K562 (cell line): ENCODE measurements at regions not wholly inside any gene's neighbourhood (a gene's known extent, or its start where the extent isn't known, plus 50 kb on each side); places are given as distances from the start of the nearest gene placed in this dataset.

Experiments
- ATF7 ChIP-seq: fragments of 450-650 bp; IDR thresholded peaks from 2 replicates; pipeline ENCODE4 v1.7.1; 2014; ENCODE audit warnings: mild to moderate bottlenecking, moderate library complexity
- BRD4 ChIP-seq: fragments of 200-600 bp; sonication (generic); IDR thresholded peaks from 2 replicates; pipeline ENCODE4 v1.6.1; 2017; ENCODE audit warnings: inconsistent platforms
- E2F3 ChIP-seq: fragments of 250-450 bp; sonication (Bioruptor Pico); IDR thresholded peaks from 2 replicates; pipeline ENCODE4 v1.4.0; 2020; ENCODE audit warnings: mild to moderate bottlenecking
- ESRRB ChIP-seq: fragments of 250-450 bp; sonication (Bioruptor Pico); IDR thresholded peaks from 2 replicates; pipeline ENCODE4 v1.5.0; 2020; ENCODE audit warnings: mild to moderate bottlenecking, moderate library complexity, borderline replicate concordance
- FOXK2 ChIP-seq, 2 experiments: fragments of 450-650 bp; IDR thresholded peaks in 1 of 2; conservative IDR thresholded peaks in 1 of 2; 2 replicates each; pipeline ENCODE4 v1.6.1; 2016; ENCODE audit warnings: low read depth in 2 of 2, mild to moderate bottlenecking in 1 of 2
- GABPB2 ChIP-seq: fragments of 250-450 bp; sonication (Bioruptor Pico); conservative IDR thresholded peaks from 2 replicates; pipeline ENCODE4 v1.5.1; 2021; ENCODE audit warnings: mild to moderate bottlenecking
- ID3 ChIP-seq, 2 experiments: fragments of 250-450 bp in 1 of 2; fragments of 450-650 bp in 1 of 2; sonication (Bioruptor Pico) in 1 of 2; IDR thresholded peaks; 2 replicates each; pipeline versions ENCODE4 v1.6.1 to v1.8.0; 2016 to 2021; ENCODE audit warnings: mild to moderate bottlenecking in 2 of 2, moderate library complexity in 2 of 2, missing compliant biosample characterization in 1 of 2, missing genetic modification characterization in 1 of 2
- ILK ChIP-seq: fragments of 450-650 bp; IDR thresholded peaks from 2 replicates; pipeline ENCODE4 v1.6.1; 2016; ENCODE audit warnings: missing genetic modification characterization, low read depth, mild to moderate bottlenecking, missing compliant biosample characterization, moderate library complexity, borderline replicate concordance
- L3MBTL2 ChIP-seq: fragments of 450-650 bp; IDR thresholded peaks from 2 replicates; pipeline ENCODE4 v1.6.1; 2016; ENCODE audit warnings: mild to moderate bottlenecking, moderate library complexity
- LARP7 ChIP-seq: fragments of 450-650 bp; IDR thresholded peaks from 2 replicates; pipeline ENCODE4 v1.6.1; 2016
- MCM7 ChIP-seq, 2 experiments: fragments of 450-650 bp; IDR thresholded peaks; 2 replicates each; pipeline ENCODE4 v1.6.1; 2016 to 2018
- MITF ChIP-seq: IDR thresholded peaks from 2 replicates; pipeline ENCODE4 v1.6.1; 2014; ENCODE audit warnings: antibody characterized with exemption
- NFIC ChIP-seq: fragments of 450-650 bp; IDR thresholded peaks from 2 replicates; pipeline ENCODE4 v1.6.1; 2017; ENCODE audit warnings: mild to moderate bottlenecking, inconsistent platforms
- NONO ChIP-seq, 2 experiments: fragments of 200-400 bp in 1 of 2; fragments of 450-650 bp in 1 of 2; formaldehyde crosslinking in 1 of 2; IDR thresholded peaks; 2 replicates each; pipeline ENCODE4 v1.6.1; 2017; ENCODE audit warnings: low read depth in 2 of 2, mild to moderate bottlenecking in 2 of 2, moderate library complexity in 2 of 2, low read length in 1 of 2
- PCBP2 ChIP-seq: fragments of 200-400 bp; formaldehyde crosslinking; IDR thresholded peaks from 2 replicates; pipeline ENCODE4 v1.6.1; 2018; ENCODE audit warnings: low read length, low read depth, mild to moderate bottlenecking, moderate library complexity; ENCODE audit not compliant: poor library complexity, severe bottlenecking
- POLR2AphosphoS5 ChIP-seq: IDR thresholded peaks from 2 replicates; pipeline ENCODE4 v1.6.1; 2011; ENCODE audit warnings: mild to moderate bottlenecking, low read depth, low read length, moderate library complexity; ENCODE audit not compliant: control insufficient read depth, insufficient read depth
- RAD21 ChIP-seq, 2 experiments: fragments of 250-450 bp in 1 of 2; fragments of 450-650 bp in 1 of 2; sonication (Bioruptor Pico) in 1 of 2; formaldehyde crosslinking in 1 of 2; IDR thresholded peaks in 1 of 2; conservative IDR thresholded peaks in 1 of 2; 2 replicates each; pipeline versions ENCODE4 v1.4.0 to v1.8.0; 2020 to 2022; ENCODE audit warnings: mild to moderate bottlenecking in 2 of 2, moderate library complexity in 1 of 2
- THAP12 ChIP-seq: fragments of 250-450 bp; sonication (Bioruptor Pico); IDR thresholded peaks from 2 replicates; pipeline ENCODE4 v1.9.0; 2021; ENCODE audit warnings: mild to moderate bottlenecking, inconsistent platforms
- THRAP3 ChIP-seq: fragments of 450-650 bp; IDR thresholded peaks from 2 replicates; pipeline ENCODE4 v1.6.1; 2016; ENCODE audit warnings: mild to moderate bottlenecking, inconsistent platforms, borderline replicate concordance
- ZNF175 ChIP-seq: fragments of 200-800 bp; sonication (Bioruptor generic); IDR thresholded peaks from 2 replicates; pipeline ENCODE4 v1.6.1; 2016; ENCODE audit warnings: low read depth, mild to moderate bottlenecking, missing genetic modification characterization, missing compliant biosample characterization
- ZNF280B ChIP-seq: fragments of 250-450 bp; sonication (Bioruptor Pico); IDR thresholded peaks from 2 replicates; pipeline ENCODE4 v1.5.1; 2021; ENCODE audit warnings: mild to moderate bottlenecking
- ZNF436 ChIP-seq: fragments of 250-450, 450-650 bp; sonication (Bioruptor Pico); formaldehyde crosslinking; IDR thresholded peaks from 2 replicates; pipeline ENCODE4 v1.7.0; 2020; ENCODE audit warnings: mild to moderate bottlenecking

- TF ChIP-seq ID3 (CRISPR knock-in tag; IDR thresholded peaks at IDR 0.05) = peak; percentile 40; the same call in 1 of the 2 replicates
- TF ChIP-seq ID3 (tag; IDR thresholded peaks at IDR 0.05) = 0 out of 2 replicates have a peak, but pooled peaks have one; percentile 37
- no peak for TF ChIP-seq BRD4
- no peak for TF ChIP-seq E2F3 (CRISPR knock-in tag)
- TF ChIP-seq PCBP2 = no peak
- TF ChIP-seq ILK (tag) = no peak
- TF ChIP-seq ZNF436 (CRISPR knock-in tag) = no peak
- no peak for TF ChIP-seq GABPB2 (CRISPR knock-in tag)
- TF ChIP-seq NONO (IDR thresholded peaks at IDR 0.05; ENCODE audit: low read depth in 2 of 2, low read length in 1 of 2) = no peak
- TF ChIP-seq LARP7 = no peak
- no peak for TF ChIP-seq FOXK2 (conservative IDR thresholded peaks at IDR 0.05 in 1 of 2, IDR thresholded peaks at IDR 0.05 in 1 of 2; ENCODE audit: low read depth in 2 of 2)
- TF ChIP-seq ZNF175 = peak; percentile 88
- TF ChIP-seq MITF = no peak
- peak; percentile 74 for TF ChIP-seq ATF7
- no peak for TF ChIP-seq THRAP3
- TF ChIP-seq ZNF280B (CRISPR knock-in tag) = no peak
- TF ChIP-seq ESRRB = no peak
- no peak for TF ChIP-seq RAD21 (CRISPR knock-in tag; conservative IDR thresholded peaks at IDR 0.05 in 1 of 2, IDR thresholded peaks at IDR 0.05 in 1 of 2)
- no peak for TF ChIP-seq POLR2AphosphoS5
- TF ChIP-seq L3MBTL2 = no peak
- no peak for TF ChIP-seq THAP12 (CRISPR knock-in tag)
- TF ChIP-seq MCM7 (IDR thresholded peaks at IDR 0.05) = no peak
- TF ChIP-seq NFIC = peak; percentile 79
Observed at GRCh38 chr12:93318720-93319522, 58.8 kb upstream of the NUDT4 start (continued).
